ENCODE measurements at regions not wholly inside any gene's neighbourhood (a gene's known extent, or its start where the extent isn't known, plus 50 kb on each side); places are given as distances from the start of the nearest gene placed in this dataset.

GRCh38 chr3:68441054-68441453, 491.3 kb downstream of the TAFA4 start:
- Mint-ChIP-seq H3K27me3 (ENCODE audit: low read depth in 3 of 3) (peaks cover 0 to 1% (median 0%) of the 10 kb centered on the region in 3 donors), H3K4me3 (no peak overlapping the region), H3K36me3 (no peaks in the 10 kb centered on the region), H3K27ac (no peak overlapping the region), H3K4me1 (no peaks in the 10 kb centered on the region), H3K9me3 (peaks cover 0 to 16% (median 2%) of the 10 kb centered on the region in 7 donors)
- no peaks in the 10 kb centered on the region for H3K79me2 ChIP-seq (ENCODE audit: insufficient read depth, low read length)
- no peak overlapping the region for H3K27ac ChIP-seq (ENCODE audit: low read depth in 1 of 2, low read length in 2 of 2)
- no peak overlapping the region for H3K4me2 ChIP-seq (replicated peaks; ENCODE audit: extremely low read depth, low read length, poor library complexity, severe bottlenecking)
- no peak overlapping the region for H3K4me3 ChIP-seq (replicated peaks in 1 of 3; ENCODE audit: low read depth in 2 of 3, low read length in 3 of 3)
- no peak overlapping the region for H3K9ac ChIP-seq (ENCODE audit: insufficient read depth, low read length, poor library complexity, severe bottlenecking)
- no peaks in the 10 kb centered on the region for H3K36me3 ChIP-seq (replicated peaks in 1 of 2; ENCODE audit: control insufficient read depth in 1 of 2, insufficient read depth in 2 of 2, low read length in 2 of 2)
- TF ChIP-seq, protein P1, sequence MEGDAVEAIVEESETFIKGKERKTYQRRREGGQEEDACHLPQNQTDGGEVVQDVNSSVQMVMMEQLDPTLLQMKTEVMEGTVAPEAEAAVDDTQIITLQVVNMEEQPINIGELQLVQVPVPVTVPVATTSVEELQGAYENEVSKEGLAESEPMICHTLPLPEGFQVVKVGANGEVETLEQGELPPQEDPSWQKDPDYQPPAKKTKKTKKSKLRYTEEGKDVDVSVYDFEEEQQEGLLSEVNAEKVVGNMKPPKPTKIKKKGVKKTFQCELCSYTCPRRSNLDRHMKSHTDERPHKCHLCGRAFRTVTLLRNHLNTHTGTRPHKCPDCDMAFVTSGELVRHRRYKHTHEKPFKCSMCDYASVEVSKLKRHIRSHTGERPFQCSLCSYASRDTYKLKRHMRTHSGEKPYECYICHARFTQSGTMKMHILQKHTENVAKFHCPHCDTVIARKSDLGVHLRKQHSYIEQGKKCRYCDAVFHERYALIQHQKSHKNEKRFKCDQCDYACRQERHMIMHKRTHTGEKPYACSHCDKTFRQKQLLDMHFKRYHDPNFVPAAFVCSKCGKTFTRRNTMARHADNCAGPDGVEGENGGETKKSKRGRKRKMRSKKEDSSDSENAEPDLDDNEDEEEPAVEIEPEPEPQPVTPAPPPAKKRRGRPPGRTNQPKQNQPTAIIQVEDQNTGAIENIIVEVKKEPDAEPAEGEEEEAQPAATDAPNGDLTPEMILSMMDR (IDR thresholded peaks at IDR 0.05) = no peak
- DNase-seq = no peak
- 100% methylated on average over 1 of the region's 1 CpG for WGBS (ENCODE audit: insufficient coverage)
- intact Hi-C loops (cut with micrococcal nuclease) = no loop called here
- H3K27me3 ChIP-seq (ENCODE audit: control insufficient read depth in 2 of 2, insufficient read depth in 2 of 2, low read length in 2 of 2) = no peaks in the 10 kb centered on the region
- no peaks in the 10 kb centered on the region for H3K4me1 ChIP-seq (ENCODE audit: control insufficient read depth in 1 of 2, insufficient read depth in 2 of 2, low read length in 2 of 2)
- no peak overlapping the region for H2AFZ ChIP-seq (ENCODE audit: insufficient read depth, low read depth, low read length, poor library complexity, severe bottlenecking)
- H3K9me3 ChIP-seq (replicated peaks in 1 of 2; ENCODE audit: control insufficient read depth in 1 of 2, insufficient read depth in 1 of 2, low read length in 2 of 2) = peaks cover 0 to 3% of the 10 kb centered on the region in 2 donors
- H4K20me1 ChIP-seq (ENCODE audit: insufficient read depth, low read length) = no peaks in the 10 kb centered on the region

DNA sequence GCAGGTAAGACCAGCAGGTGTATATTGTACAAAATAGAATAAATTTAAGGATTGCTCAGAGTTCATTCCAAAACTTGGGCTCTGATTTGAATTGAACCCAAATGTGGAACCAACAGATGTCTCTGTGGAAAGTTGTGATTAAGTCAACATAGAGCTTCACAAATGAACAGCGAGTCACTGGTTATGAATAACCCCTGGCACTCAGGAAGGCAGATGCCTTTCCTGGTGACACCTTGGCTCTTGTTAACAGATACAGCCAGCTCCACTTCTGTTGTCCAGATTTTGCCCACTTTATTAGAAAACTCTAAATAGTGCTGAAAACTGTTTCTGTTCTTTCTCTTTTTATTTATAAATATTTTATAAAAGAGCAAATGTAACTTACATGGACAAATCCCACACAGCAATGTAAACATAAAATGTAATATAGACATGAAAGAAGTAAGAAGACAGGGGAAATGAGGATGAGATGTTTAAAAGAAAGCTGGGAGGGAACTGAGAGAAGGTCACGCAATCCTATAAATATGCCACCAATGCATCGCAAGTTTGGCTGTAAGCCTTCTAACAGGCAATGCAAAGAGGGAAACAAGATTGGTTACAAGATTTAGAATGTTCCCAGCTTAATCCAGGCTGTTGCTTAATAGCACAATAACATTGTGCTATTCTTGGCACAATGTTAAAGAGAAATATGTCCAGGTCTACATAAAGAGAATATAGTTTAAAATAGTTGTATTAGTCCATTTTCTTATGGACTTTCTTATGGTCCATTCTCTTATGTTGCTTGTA, 495.5 kb downstream of the TAFA4 start:
- H3K79me2 ChIP-seq (ENCODE audit: insufficient read depth, low read length) = no peaks in the 10 kb centered on the region

More for the DNA sequence above, 495.5 kb downstream of the TAFA4 start:
- WGBS (ENCODE audit: insufficient coverage) = no CpG with 5 or more reads among the region's 3 CpGs
- Mint-ChIP-seq H3K9me3 (peaks cover 0 to 10% (median 2%) of the 10 kb centered on the region in 7 donors), H3K4me3 (no peak overlapping the region), H3K27me3 (ENCODE audit: low read depth in 3 of 3) (no peaks in the 10 kb centered on the region), H3K27ac (no peak overlapping the region), H3K36me3 (no peaks in the 10 kb centered on the region), H3K4me1 (no peaks in the 10 kb centered on the region)
- H3K36me3 ChIP-seq (replicated peaks in 1 of 2; ENCODE audit: control insufficient read depth in 1 of 2, insufficient read depth in 2 of 2, low read length in 2 of 2) = no peaks in the 10 kb centered on the region
- peaks cover 0 to 3% of the 10 kb centered on the region in 2 donors for H3K9me3 ChIP-seq (replicated peaks in 1 of 2; ENCODE audit: control insufficient read depth in 1 of 2, insufficient read depth in 1 of 2, low read length in 2 of 2)
- H3K4me1 ChIP-seq (ENCODE audit: control insufficient read depth in 1 of 2, insufficient read depth in 2 of 2, low read length in 2 of 2) = no peaks in the 10 kb centered on the region
- H2AFZ ChIP-seq (ENCODE audit: insufficient read depth, low read depth, low read length, poor library complexity, severe bottlenecking) = no peak overlapping the region
- no peak overlapping the region for H3K27ac ChIP-seq (ENCODE audit: low read depth in 1 of 2, low read length in 2 of 2)
- TF ChIP-seq, protein P1 (IDR thresholded peaks at IDR 0.05) = no peak
- intact Hi-C loops (cut with micrococcal nuclease) = no loop called here
- no peak overlapping the region for H3K4me3 ChIP-seq (replicated peaks in 1 of 3; ENCODE audit: low read depth in 2 of 3, low read length in 3 of 3)
- no peak overlapping the region for H3K9ac ChIP-seq (ENCODE audit: insufficient read depth, low read length, poor library complexity, severe bottlenecking)
- no peaks in the 10 kb centered on the region for H3K27me3 ChIP-seq (ENCODE audit: control insufficient read depth in 2 of 2, insufficient read depth in 2 of 2, low read length in 2 of 2)
- H3K4me2 ChIP-seq (replicated peaks; ENCODE audit: extremely low read depth, low read length, poor library complexity, severe bottlenecking) = no peak overlapping the region
- no peaks in the 10 kb centered on the region for H4K20me1 ChIP-seq (ENCODE audit: insufficient read depth, low read length)
- DNase-seq = no peak
